ENCODE measurements at regions not wholly inside any gene's neighbourhood (a gene's known extent, or its start where the extent isn't known, plus 50 kb on each side); places are given as distances from the start of the nearest gene placed in this dataset.

- no peak for TF ChIP-seq CTCF (conservative IDR thresholded peaks at IDR 0.05; ENCODE audit: low read depth in 2 of 2)
- no peak for TF ChIP-seq POLR2AphosphoS5 (IDR thresholded peaks at IDR 0.05; ENCODE audit: low read depth)
- TF ChIP-seq ZNF462 (CRISPR knock-in tag; IDR thresholded peaks at IDR 0.05), result no peak
- no peak for TF ChIP-seq EZH2 (IDR thresholded peaks at IDR 0.05; ENCODE audit: low read depth, unreplicated experiment)
- TF ChIP-seq EZH2phosphoT487 (IDR thresholded peaks at IDR 0.05; ENCODE audit: unreplicated experiment), result no peak
- no peak for TF ChIP-seq ETS1 (IDR thresholded peaks at IDR 0.05)
- TF ChIP-seq CREB1 (CRISPR knock-in tag; IDR thresholded peaks at IDR 0.05; ENCODE audit: low read depth), result no peak
These were observed 543.6 kb downstream of the TMEM121 start for GRCh38 chr14:106069804-106070625.
